ENCODE measurements at regions not wholly inside any gene's neighbourhood (a gene's known extent, or its start where the extent isn't known, plus 50 kb on each side); places are given as distances from the start of the nearest gene placed in this dataset.

- TF ChIP-seq, protein P1, sequence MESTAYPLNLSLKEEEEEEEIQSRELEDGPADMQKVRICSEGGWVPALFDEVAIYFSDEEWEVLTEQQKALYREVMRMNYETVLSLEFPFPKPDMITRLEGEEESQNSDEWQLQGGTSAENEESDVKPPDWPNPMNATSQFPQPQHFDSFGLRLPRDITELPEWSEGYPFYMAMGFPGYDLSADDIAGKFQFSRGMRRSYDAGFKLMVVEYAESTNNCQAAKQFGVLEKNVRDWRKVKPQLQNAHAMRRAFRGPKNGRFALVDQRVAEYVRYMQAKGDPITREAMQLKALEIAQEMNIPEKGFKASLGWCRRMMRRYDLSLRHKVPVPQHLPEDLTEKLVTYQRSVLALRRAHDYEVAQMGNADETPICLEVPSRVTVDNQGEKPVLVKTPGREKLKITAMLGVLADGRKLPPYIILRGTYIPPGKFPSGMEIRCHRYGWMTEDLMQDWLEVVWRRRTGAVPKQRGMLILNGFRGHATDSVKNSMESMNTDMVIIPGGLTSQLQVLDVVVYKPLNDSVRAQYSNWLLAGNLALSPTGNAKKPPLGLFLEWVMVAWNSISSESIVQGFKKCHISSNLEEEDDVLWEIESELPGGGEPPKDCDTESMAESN (CRISPR knock-in tag; conservative IDR thresholded peaks at IDR 0.05): no peak
- TF ChIP-seq DMAP1 (CRISPR knock-in tag; IDR thresholded peaks at IDR 0.05): no peak
Observed at GRCh38 chr4:45620808-45621207, 503.0 kb downstream of the GABRG1 start.

Data from HepG2 (cell line).